C4-2B (cell line): ENCODE measurements at regions not wholly inside any gene's neighbourhood (a gene's known extent, or its start where the extent isn't known, plus 50 kb on each side); places are given as distances from the start of the nearest gene placed in this dataset.

Experiments
- ZFX ChIP-seq: fragments of 450-650 bp; IDR thresholded peaks from 2 replicates; pipeline ENCODE4 v1.6.1; 2017
- TF ChIP-seq, protein P1 (sequence below): fragments of 450-650 bp; conservative IDR thresholded peaks from 2 replicates; pipeline ENCODE4 v1.5.1; 2017; ENCODE audit warnings: mild to moderate bottlenecking

- TF ChIP-seq, protein P1, sequence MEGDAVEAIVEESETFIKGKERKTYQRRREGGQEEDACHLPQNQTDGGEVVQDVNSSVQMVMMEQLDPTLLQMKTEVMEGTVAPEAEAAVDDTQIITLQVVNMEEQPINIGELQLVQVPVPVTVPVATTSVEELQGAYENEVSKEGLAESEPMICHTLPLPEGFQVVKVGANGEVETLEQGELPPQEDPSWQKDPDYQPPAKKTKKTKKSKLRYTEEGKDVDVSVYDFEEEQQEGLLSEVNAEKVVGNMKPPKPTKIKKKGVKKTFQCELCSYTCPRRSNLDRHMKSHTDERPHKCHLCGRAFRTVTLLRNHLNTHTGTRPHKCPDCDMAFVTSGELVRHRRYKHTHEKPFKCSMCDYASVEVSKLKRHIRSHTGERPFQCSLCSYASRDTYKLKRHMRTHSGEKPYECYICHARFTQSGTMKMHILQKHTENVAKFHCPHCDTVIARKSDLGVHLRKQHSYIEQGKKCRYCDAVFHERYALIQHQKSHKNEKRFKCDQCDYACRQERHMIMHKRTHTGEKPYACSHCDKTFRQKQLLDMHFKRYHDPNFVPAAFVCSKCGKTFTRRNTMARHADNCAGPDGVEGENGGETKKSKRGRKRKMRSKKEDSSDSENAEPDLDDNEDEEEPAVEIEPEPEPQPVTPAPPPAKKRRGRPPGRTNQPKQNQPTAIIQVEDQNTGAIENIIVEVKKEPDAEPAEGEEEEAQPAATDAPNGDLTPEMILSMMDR = no peak
- no peak for TF ChIP-seq ZFX
Measured at GRCh38 chr13:111555268-111555808, 234.9 kb downstream of the TEX29 start.
